MM.1S (cell line): ENCODE measurements at regions not wholly inside any gene's neighbourhood (a gene's known extent, or its start where the extent isn't known, plus 50 kb on each side); places are given as distances from the start of the nearest gene placed in this dataset.

Source experiments
- DNase-seq: peaks from one replicate; pipeline ENCODE4 v3.0.0-alpha.2; 2015
- H2AFZ ChIP-seq: fragments of 300-600 bp; sonication (generic); 2 replicates; pipeline ENCODE4 v1.6.0; 2016; ENCODE audit warnings: antibody characterized with exemption, low read length
- H3F3A ChIP-seq: fragments of 300-600 bp; sonication (generic); 2 replicates; pipeline ENCODE4 v1.6.1; 2016; ENCODE audit warnings: mild to moderate bottlenecking, antibody characterized with exemption, low read length, moderate library complexity, mixed read lengths; ENCODE audit not compliant: insufficient read depth
- H3K27ac ChIP-seq: fragments of 300-600 bp; sonication (generic); 2 replicates; pipeline ENCODE4 v1.5.1; 2016; ENCODE audit warnings: mild to moderate bottlenecking, low read length
- H3K27me3 ChIP-seq: fragments of 300-600 bp; sonication (generic); replicated peaks from 2 replicates; pipeline ENCODE4 v1.6.0; 2016; ENCODE audit warnings: low read length; ENCODE audit not compliant: insufficient read depth
- H3K36me3 ChIP-seq: fragments of 300-600 bp; sonication (generic); replicated peaks from 2 replicates; pipeline ENCODE4 v1.6.1; 2016; ENCODE audit warnings: mild to moderate bottlenecking, low read length, mixed read lengths; ENCODE audit not compliant: insufficient read depth
- H3K4me1 ChIP-seq: fragments of 300-600 bp; sonication (generic); 2 replicates; pipeline ENCODE4 v1.6.1; 2016; ENCODE audit warnings: low read length, mixed read lengths
- H3K4me2 ChIP-seq: fragments of 300-600 bp; sonication (generic); 2 replicates; pipeline ENCODE4 v1.6.0; 2016; ENCODE audit warnings: low read depth, low read length
- H3K4me3 ChIP-seq: fragments of 300-600 bp; sonication (generic); 2 replicates; pipeline ENCODE4 v1.5.1; 2016; ENCODE audit warnings: low read length, mixed read lengths
- H3K79me2 ChIP-seq: fragments of 300-600 bp; sonication (generic); 2 replicates; pipeline ENCODE4 v1.6.1; 2016; ENCODE audit warnings: mixed run types, low read length, mixed read lengths
- H3K9ac ChIP-seq: fragments of 300-600 bp; sonication (generic); 2 replicates; pipeline ENCODE4 v1.6.1; 2016; ENCODE audit warnings: low read length, mixed read lengths
- H3K9me2 ChIP-seq: fragments of 300-600 bp; sonication (generic); replicated peaks from 2 replicates; pipeline ENCODE4 v1.6.1; 2016; ENCODE audit warnings: mild to moderate bottlenecking, low read length, mixed read lengths; ENCODE audit not compliant: insufficient read depth
- H3K9me3 ChIP-seq: fragments of 300-600 bp; sonication (generic); replicated peaks from 2 replicates; pipeline ENCODE4 v1.6.1; 2016; ENCODE audit warnings: mild to moderate bottlenecking, low read length, mixed read lengths; ENCODE audit not compliant: insufficient read depth
- H4K20me1 ChIP-seq: fragments of 300-600 bp; sonication (generic); 2 replicates; pipeline ENCODE4 v1.6.1; 2016; ENCODE audit warnings: mild to moderate bottlenecking, low read length, moderate library complexity, mixed read lengths; ENCODE audit not compliant: insufficient read depth
- EZH2 ChIP-seq: fragments of 300-600 bp; sonication (generic); optimal IDR thresholded peaks from 2 replicates; pipeline ENCODE3; 2017; ENCODE audit warnings: low read depth, mild to moderate bottlenecking, antibody characterized with exemption, low read length, mixed read lengths
- EZH2phosphoT487 ChIP-seq: fragments of 300-600 bp; sonication (generic); IDR thresholded peaks from 2 replicates; pipeline ENCODE4 v1.6.1; 2018; ENCODE audit warnings: antibody characterized with exemption, low read length
- TF ChIP-seq, protein P1 (sequence below): fragments of 300-600 bp; sonication (generic); IDR thresholded peaks from 2 replicates; pipeline ENCODE4 v1.5.1; 2016; ENCODE audit warnings: antibody characterized with exemption, low read length, mixed read lengths

DNA sequence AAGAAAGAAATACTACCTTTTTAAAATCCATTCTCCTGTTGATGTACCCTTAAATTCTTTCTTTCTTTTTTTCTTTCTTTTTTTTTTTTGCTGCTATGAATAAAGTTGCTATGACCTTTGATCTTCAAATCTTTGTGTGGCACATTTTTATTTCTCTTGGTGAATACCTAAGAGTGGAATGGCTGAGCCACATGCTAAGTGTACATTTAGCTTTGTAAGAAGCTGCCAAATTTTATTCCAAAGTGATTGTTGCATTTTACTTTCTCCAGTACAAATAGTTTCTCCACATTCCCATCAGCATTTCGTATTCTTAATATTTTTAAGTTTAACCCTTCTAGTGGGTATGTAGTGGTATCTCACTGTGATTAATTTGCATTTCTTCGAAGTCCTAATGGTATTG lies 88.8 kb upstream of the RAB27B start:
- H3K4me2 ChIP-seq = no peak overlapping the region
- no peak overlapping the region for H2AFZ ChIP-seq
- H3F3A ChIP-seq = no peaks in the 10 kb centered on the region
- no peak for DNase-seq
- no peak overlapping the region for H3K9ac ChIP-seq
- H3K4me3 ChIP-seq = no peak overlapping the region
- H4K20me1 ChIP-seq = no peaks in the 10 kb centered on the region
- H3K4me1 ChIP-seq = no peaks in the 10 kb centered on the region
- TF ChIP-seq EZH2phosphoT487 = no peak
- no peak for TF ChIP-seq EZH2
- TF ChIP-seq, protein P1, sequence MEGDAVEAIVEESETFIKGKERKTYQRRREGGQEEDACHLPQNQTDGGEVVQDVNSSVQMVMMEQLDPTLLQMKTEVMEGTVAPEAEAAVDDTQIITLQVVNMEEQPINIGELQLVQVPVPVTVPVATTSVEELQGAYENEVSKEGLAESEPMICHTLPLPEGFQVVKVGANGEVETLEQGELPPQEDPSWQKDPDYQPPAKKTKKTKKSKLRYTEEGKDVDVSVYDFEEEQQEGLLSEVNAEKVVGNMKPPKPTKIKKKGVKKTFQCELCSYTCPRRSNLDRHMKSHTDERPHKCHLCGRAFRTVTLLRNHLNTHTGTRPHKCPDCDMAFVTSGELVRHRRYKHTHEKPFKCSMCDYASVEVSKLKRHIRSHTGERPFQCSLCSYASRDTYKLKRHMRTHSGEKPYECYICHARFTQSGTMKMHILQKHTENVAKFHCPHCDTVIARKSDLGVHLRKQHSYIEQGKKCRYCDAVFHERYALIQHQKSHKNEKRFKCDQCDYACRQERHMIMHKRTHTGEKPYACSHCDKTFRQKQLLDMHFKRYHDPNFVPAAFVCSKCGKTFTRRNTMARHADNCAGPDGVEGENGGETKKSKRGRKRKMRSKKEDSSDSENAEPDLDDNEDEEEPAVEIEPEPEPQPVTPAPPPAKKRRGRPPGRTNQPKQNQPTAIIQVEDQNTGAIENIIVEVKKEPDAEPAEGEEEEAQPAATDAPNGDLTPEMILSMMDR = no peak
- no peak overlapping the region for H3K27ac ChIP-seq
- no peaks in the 10 kb centered on the region for H3K9me3 ChIP-seq
- H3K9me2 ChIP-seq = no peaks in the 10 kb centered on the region
- no peaks in the 10 kb centered on the region for H3K36me3 ChIP-seq
- H3K79me2 ChIP-seq = no peaks in the 10 kb centered on the region
- no peaks in the 10 kb centered on the region for H3K27me3 ChIP-seq

DNA sequence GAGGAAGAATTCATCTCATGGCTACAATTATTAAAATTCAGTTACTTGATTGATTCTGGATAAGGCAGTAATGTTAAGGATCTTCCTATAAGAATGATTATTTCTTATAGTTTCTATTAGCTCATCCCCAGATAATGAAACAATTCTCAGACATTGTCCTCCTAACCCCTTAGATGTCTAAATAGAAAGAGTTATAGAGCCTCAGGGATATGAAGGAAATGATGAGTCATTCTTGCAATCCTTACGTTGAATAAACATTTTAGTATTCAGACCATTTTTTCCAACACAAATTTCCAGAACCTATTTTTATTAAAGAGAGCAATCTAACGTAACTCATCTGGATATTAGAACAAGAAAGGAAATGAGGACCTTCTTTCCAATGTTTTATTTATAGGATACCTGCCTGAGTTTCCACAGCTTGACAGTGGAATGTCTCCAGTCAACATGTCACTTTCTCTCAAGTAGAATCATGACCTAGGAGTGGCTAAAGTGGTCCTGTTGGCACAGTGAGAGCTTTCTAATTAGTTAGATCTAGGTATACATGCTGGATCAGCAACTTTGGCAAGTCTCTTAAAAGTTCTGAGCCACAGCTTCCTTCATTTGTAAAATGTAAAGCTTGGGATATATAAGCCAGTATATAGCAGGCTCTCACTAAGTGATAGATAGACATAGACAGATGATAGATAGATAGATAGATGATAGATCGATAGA lies 88.0 kb upstream of the RAB27B start:
- Histone ChIP-seq H3K4me1 (no peaks in the 10 kb centered on the region), H3F3A (no peaks in the 10 kb centered on the region), H3K9me3 (no peaks in the 10 kb centered on the region), H3K9me2 (no peaks in the 10 kb centered on the region), H3K36me3 (no peaks in the 10 kb centered on the region), H3K27ac (no peak overlapping the region), H4K20me1 (no peaks in the 10 kb centered on the region), H3K79me2 (no peaks in the 10 kb centered on the region), H3K4me2 (no peak overlapping the region), H2AFZ (no peak overlapping the region), H3K4me3 (no peak overlapping the region), H3K9ac (no peak overlapping the region), H3K27me3 (no peaks in the 10 kb centered on the region)
- TF ChIP-seq EZH2phosphoT487 (no peak), EZH2 (no peak)
- TF ChIP-seq, protein P1 = no peak
- DNase-seq = no peak

DNA sequence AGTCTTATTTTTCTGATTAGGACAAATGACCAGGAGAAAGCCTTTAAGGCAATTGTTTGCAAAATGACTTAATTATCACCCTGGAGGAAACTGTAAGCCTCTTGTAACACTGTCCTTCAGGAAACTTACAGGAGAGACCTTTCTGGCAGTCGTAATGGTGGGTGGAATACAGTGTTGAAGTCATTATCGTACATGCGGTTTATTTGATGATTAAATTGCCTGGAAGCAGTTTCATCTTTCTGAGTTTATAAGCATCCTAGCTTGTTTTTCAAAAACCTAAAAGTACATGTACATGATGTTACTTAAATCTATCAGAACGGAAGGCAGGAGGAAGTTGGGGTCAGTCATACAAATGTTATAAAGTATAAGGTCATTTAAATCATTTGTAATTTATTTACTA lies 86.2 kb upstream of the RAB27B start:
- TF ChIP-seq, protein P1 = no peak
- TF ChIP-seq EZH2phosphoT487 (no peak), EZH2 (no peak)
- no peak for DNase-seq
- H3K4me2 ChIP-seq = no peak overlapping the region
- no peak overlapping the region for H2AFZ ChIP-seq
- no peaks in the 10 kb centered on the region for H3K9me3 ChIP-seq
- no peaks in the 10 kb centered on the region for H3K36me3 ChIP-seq
- H3K27ac ChIP-seq = no peak overlapping the region
- H3K4me1 ChIP-seq = no peaks in the 10 kb centered on the region
- no peaks in the 10 kb centered on the region for H3K9me2 ChIP-seq
- H3F3A ChIP-seq = no peaks in the 10 kb centered on the region
- H3K4me3 ChIP-seq = no peak overlapping the region
- no peak overlapping the region for H3K9ac ChIP-seq
- no peaks in the 10 kb centered on the region for H3K79me2 ChIP-seq
- no peaks in the 10 kb centered on the region for H3K27me3 ChIP-seq
- H4K20me1 ChIP-seq = no peaks in the 10 kb centered on the region
